GM10248 (cell line): ENCODE measurements at regions not wholly inside any gene's neighbourhood (a gene's known extent, or its start where the extent isn't known, plus 50 kb on each side); places are given as distances from the start of the nearest gene placed in this dataset.

Source experiments
- CTCF ChIA-PET: fragments of 300-600 bp; sonication (Branson Sonifier 250); formaldehyde crosslinking; extraction: SDS; loops from one replicate; lab custom pipeline; 2021; ENCODE audit warnings: antibody characterized with exemption; lab: Yijun Ruan, JAX
- POLR2A ChIA-PET: fragments of 350-650 bp; sonication (Branson Sonifier 250); formaldehyde crosslinking; extraction: SDS; loops from one replicate; lab custom pipeline; 2020; ENCODE audit warnings: antibody characterized with exemption; lab: Yijun Ruan, JAX
- DNase-seq: peaks from one replicate; pipeline ENCODE4 v3.0.0; 2012; ENCODE audit errors: extremely low spot score
- TF ChIP-seq, protein P1 (sequence below): IDR thresholded peaks from 2 replicates; pipeline ENCODE4 v1.5.1; 2012; ENCODE audit warnings: mild to moderate bottlenecking, low read depth; ENCODE audit errors: extremely low read depth, missing control alignments, control extremely low read depth

DNA sequence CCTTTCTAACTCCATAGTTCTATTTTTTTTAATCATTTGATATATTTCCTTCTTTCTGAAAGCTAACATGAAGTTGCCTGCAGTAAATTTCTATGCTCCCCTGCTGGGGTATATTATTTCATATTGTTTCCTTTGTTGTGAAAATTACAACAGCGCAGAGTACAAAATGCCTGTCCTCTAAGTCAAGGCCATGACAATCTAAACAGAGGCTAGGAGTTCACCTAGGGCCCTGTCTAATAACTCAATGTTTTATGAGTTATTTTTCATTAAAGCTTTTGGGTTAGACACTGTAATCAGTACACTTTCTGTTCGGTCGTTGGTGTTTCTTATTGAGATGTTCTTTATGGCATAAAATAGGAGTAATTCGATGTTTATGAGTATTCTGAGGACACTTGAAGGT is 111.2 kb downstream of the OSR1 start:
- TF ChIP-seq, protein P1, sequence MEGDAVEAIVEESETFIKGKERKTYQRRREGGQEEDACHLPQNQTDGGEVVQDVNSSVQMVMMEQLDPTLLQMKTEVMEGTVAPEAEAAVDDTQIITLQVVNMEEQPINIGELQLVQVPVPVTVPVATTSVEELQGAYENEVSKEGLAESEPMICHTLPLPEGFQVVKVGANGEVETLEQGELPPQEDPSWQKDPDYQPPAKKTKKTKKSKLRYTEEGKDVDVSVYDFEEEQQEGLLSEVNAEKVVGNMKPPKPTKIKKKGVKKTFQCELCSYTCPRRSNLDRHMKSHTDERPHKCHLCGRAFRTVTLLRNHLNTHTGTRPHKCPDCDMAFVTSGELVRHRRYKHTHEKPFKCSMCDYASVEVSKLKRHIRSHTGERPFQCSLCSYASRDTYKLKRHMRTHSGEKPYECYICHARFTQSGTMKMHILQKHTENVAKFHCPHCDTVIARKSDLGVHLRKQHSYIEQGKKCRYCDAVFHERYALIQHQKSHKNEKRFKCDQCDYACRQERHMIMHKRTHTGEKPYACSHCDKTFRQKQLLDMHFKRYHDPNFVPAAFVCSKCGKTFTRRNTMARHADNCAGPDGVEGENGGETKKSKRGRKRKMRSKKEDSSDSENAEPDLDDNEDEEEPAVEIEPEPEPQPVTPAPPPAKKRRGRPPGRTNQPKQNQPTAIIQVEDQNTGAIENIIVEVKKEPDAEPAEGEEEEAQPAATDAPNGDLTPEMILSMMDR = no peak
- POLR2A ChIA-PET = no interaction called here
- DNase-seq = no peak
- CTCF ChIA-PET = no interaction called here

DNA sequence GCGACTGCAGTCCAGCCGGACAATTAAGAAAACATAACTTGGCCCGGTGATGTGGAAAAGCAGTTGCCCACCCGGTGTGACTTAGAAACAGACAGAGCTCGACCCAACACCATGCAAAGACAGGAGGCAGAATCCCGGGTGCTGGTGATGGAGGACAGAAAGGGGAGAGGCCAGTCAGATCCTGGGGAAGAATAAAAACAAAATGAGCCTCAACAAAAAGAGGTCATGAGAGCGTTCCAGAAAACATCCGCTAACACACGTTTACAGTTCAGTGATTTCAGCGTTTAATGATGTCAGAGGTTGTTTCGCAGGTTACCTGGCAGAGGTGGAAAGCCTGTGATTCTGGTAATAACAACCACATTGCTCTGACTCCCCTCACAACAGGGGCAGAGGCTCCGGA is 111.9 kb downstream of the OSR1 start:
- TF ChIP-seq, protein P1 = no peak
- POLR2A ChIA-PET = no interaction called here
- CTCF ChIA-PET = no interaction called here
- DNase-seq = no peak

DNA sequence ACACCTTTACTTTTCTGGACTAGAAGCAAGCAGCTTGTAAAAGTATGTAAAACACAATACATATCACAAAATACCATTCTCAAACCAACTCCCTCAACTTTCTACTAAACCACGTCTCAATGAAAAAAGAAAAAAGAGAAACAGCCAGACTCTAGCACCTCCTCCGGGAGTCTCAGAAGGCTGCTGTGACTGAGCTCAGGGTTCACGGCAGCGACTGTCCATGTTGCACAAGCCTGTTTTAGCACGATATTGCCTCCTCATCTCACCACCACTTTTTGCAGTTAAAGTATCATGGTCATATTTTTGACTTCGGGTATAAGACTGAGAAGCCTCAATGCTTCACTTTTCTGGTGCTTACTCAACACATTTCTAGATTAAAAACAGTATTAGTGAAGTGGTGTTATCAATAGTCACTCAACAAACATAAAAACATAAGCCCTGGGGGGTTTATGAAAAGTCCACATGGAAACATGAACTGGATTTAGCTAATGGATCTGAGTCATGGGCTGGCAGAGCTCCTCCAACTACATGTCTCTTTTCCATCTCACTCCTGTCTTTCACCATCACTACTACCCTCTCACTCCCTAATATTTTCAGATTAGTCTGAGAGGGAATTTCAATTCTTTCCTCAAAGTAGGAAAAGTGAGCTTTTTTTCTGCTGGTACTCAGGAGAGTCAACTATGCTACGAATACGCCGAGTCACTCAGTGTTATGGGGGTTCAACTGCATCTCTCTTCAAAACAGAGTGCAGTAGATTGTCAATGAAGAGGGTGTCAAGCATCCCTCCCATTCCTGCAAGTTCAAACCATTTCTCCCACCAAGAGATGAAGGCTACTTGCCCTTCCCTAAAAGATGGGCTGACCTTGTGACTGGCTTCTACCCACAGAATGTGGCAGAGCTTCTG is 113.7 kb downstream of the OSR1 start:
- TF ChIP-seq, protein P1 = no peak
- ChIA-PET POLR2A (no interaction called here), CTCF (interaction anchor here (1.3 kb wide), 1 partner anchor 9 kb away, joined by 3 read pairs; no protein-coding TSS in a partner anchor)

DNA sequence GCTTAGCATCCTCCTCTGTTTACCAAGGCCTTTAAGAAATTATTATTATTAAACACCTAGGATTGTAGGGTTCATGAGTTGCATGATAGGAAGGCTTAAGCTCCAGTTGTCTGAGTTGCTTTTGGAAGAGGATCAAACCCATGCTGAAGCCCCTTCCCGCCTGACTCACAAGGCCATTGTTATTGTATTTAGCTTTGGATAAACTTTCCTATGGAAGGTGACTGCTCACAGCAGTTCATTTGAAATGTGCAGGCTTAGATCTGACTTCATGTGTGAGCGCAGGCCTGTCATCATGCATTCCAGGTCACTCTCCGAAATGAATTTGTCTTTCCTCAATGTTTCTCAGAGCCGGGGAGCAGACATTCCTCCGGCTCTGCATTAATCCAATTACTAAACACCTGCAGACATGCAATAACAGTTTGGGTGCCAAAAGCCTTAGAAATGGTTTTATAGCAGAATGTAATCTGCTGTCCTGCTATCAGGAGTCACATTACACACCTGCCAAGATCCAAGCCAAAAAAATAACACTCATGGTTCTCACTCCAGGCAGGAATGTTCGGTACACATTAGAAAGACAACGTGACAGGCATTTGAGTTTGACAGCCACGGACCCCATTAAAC is 119.9 kb downstream of the OSR1 start:
- TF ChIP-seq, protein P1 = no peak
- ChIA-PET CTCF (no interaction called here), POLR2A (no interaction called here)
- no peak for DNase-seq

More for the DNA sequence above, 113.7 kb downstream of the OSR1 start:
- no peak for DNase-seq

DNA sequence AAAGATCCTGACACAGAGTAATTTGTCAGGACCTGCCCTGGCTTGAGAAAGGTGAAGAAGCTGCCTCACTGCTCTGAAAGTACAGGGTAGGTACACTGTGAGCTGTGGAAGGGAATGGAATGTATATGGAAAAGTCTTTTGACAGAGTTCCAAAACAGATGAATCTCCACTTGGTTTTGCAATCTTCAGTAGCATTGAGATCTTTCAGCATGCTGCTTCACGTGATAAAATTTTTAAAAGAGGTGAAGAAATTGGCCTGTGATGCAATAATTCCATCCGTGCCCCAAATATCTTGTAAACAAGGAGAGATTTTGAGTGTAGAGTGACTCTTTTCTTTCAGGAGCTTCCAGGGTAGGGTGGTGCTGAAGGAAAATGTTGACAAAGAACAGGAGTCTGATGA is 123.1 kb downstream of the OSR1 start:
- POLR2A ChIA-PET = no interaction called here
- no peak for DNase-seq
- TF ChIP-seq, protein P1 = no peak
- CTCF ChIA-PET = interaction anchor here (1.7 to 2.6 kb wide), 2 partner anchors 10 to 17 kb away, joined by 5 to 8 read pairs; no protein-coding TSS in a partner anchor

DNA sequence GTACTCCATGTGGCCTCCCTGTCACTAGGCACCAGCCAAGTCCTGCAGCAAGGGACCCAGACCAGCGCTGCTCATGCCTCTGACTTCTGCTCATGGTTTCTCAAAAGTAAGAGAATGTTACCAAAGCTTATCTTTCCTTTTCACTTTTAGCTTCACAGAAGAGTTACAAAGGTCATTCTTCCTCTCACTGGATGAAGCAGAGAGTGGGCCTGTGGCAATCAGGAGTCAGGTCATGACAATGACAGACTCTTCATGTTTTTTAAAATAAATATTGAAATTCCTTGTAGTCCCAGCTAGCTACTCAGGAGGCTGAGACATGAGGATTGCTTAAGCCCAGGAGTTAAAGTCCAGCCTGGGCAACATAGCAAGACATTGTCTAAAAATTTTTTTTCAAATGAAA is 126.1 kb downstream of the OSR1 start:
- DNase-seq = no peak

More for the DNA sequence above, 126.1 kb downstream of the OSR1 start:
- ChIA-PET POLR2A (no interaction called here), CTCF (interaction anchor here (1.3 kb wide), 1 partner anchor 15 kb away, joined by 3 read pairs; no protein-coding TSS in a partner anchor)
- TF ChIP-seq, protein P1 = no peak
